H9 (cell line): ENCODE measurements at regions not wholly inside any gene's neighbourhood (a gene's known extent, or its start where the extent isn't known, plus 50 kb on each side); places are given as distances from the start of the nearest gene placed in this dataset.

Experiments used
- DNase-seq: peaks from one replicate; pipeline ENCODE4 v3.0.0-alpha.2; 2017
- H2AFZ ChIP-seq: one replicate; pipeline ENCODE4 v1.6.1; 2013; ENCODE audit warnings: mild to moderate bottlenecking, low read length, control low read depth, moderate library complexity
- H2AK5ac ChIP-seq: 2 replicates; pipeline ENCODE4 v1.6.1; 2013; ENCODE audit warnings: low read length, control low read depth, mixed read lengths; ENCODE audit not compliant: insufficient read length
- H2BK120ac ChIP-seq: one replicate; pipeline ENCODE4 v1.6.1; 2013; ENCODE audit warnings: low read depth, mild to moderate bottlenecking, low read length, control low read depth, inconsistent platforms; ENCODE audit not compliant: poor library complexity, severe bottlenecking
- H2BK12ac ChIP-seq: 2 replicates; pipeline ENCODE4 v1.6.1; 2013; ENCODE audit warnings: low read length, control low read depth, mixed read lengths, low read depth; ENCODE audit not compliant: insufficient read length
- H2BK15ac ChIP-seq: 2 replicates; pipeline ENCODE4 v1.6.1; 2013; ENCODE audit warnings: low read depth, low read length, control low read depth
- H2BK20ac ChIP-seq: one replicate; pipeline ENCODE4 v1.6.1; 2013; ENCODE audit warnings: low read depth, mild to moderate bottlenecking, low read length, control low read depth, inconsistent platforms; ENCODE audit not compliant: poor library complexity, severe bottlenecking
- H2BK5ac ChIP-seq: 2 replicates; pipeline ENCODE4 v1.6.1; 2013; ENCODE audit warnings: low read length, control low read depth, mixed read lengths; ENCODE audit not compliant: insufficient read length
- H3K14ac ChIP-seq: 2 replicates; pipeline ENCODE4 v1.6.1; 2013; ENCODE audit warnings: low read length, control low read depth; ENCODE audit not compliant: insufficient read depth
- H3K18ac ChIP-seq: 2 replicates; pipeline ENCODE4 v1.6.1; 2013; ENCODE audit warnings: low read depth, mild to moderate bottlenecking, mixed read lengths, low read length, control low read depth; ENCODE audit not compliant: insufficient read length
- H3K23ac ChIP-seq: 2 replicates; pipeline ENCODE4 v1.6.1; 2013; ENCODE audit warnings: low read length, control low read depth, mixed read lengths, low read depth; ENCODE audit not compliant: insufficient read length
- H3K23me2 ChIP-seq: 2 replicates; pipeline ENCODE4 v1.6.1; 2013; ENCODE audit warnings: low read depth, mild to moderate bottlenecking, mixed read lengths, low read length, control low read depth; ENCODE audit not compliant: insufficient read length, poor library complexity, severe bottlenecking
- H3K27ac ChIP-seq: 2 replicates; pipeline ENCODE4 v1.5.1; 2013; ENCODE audit warnings: low read length, control low read depth, mixed read lengths, low read depth; ENCODE audit not compliant: insufficient read length
- H3K27me3 ChIP-seq: 2 replicates; pipeline ENCODE4 v1.6.1; 2013; ENCODE audit warnings: low read length, control low read depth, inconsistent platforms; ENCODE audit not compliant: insufficient read depth
- H3K4ac ChIP-seq: 2 replicates; pipeline ENCODE4 v1.6.1; 2013; ENCODE audit warnings: low read depth, mild to moderate bottlenecking, control low read depth, inconsistent platforms, low read length, moderate library complexity
- H3K4me1 ChIP-seq: 2 replicates; pipeline ENCODE4 v1.6.1; 2013; ENCODE audit warnings: low read length, control low read depth, inconsistent platforms; ENCODE audit not compliant: insufficient read depth
- H3K4me2 ChIP-seq: 2 replicates; pipeline ENCODE4 v1.6.1; 2013; ENCODE audit warnings: low read length, control low read depth, mixed read lengths; ENCODE audit not compliant: insufficient read length, insufficient read depth
- H3K56ac ChIP-seq: 2 replicates; pipeline ENCODE4 v1.6.1; 2013; ENCODE audit warnings: low read depth, mild to moderate bottlenecking, mixed read lengths, low read length, control low read depth; ENCODE audit not compliant: insufficient read length
- H3K79me1 ChIP-seq: 2 replicates; pipeline ENCODE4 v1.6.1; 2013; ENCODE audit warnings: low read depth, mild to moderate bottlenecking, moderate library complexity, low read length, control low read depth, inconsistent platforms; ENCODE audit not compliant: insufficient read depth, poor library complexity, severe bottlenecking
- H3K79me2 ChIP-seq: 2 replicates; pipeline ENCODE4 v1.6.1; 2013; ENCODE audit warnings: low read length, control low read depth, inconsistent platforms; ENCODE audit not compliant: insufficient read depth
- H3K9ac ChIP-seq: 2 replicates; pipeline ENCODE4 v1.6.1; 2013; ENCODE audit warnings: low read length, control low read depth, mixed read lengths; ENCODE audit not compliant: insufficient read length; ENCODE audit errors: extremely low read depth
- H3K9me3 ChIP-seq: one replicate; pipeline ENCODE4 v1.6.1; 2013; ENCODE audit warnings: low read depth, low read length, inconsistent platforms; ENCODE audit not compliant: control insufficient read depth
- H3T11ph ChIP-seq: one replicate; pipeline ENCODE4 v1.6.1; 2013; ENCODE audit warnings: mild to moderate bottlenecking, low read length, control low read depth, inconsistent platforms
- H4K20me1 ChIP-seq: one replicate; pipeline ENCODE4 v1.6.1; 2013; ENCODE audit not compliant: control insufficient read depth, insufficient read length, insufficient read depth
- H4K5ac ChIP-seq: 2 replicates; pipeline ENCODE4 v1.6.1; 2013; ENCODE audit warnings: low read depth, mild to moderate bottlenecking, mixed read lengths, low read length, control low read depth; ENCODE audit not compliant: insufficient read length
- H4K8ac ChIP-seq: replicated peaks from 2 replicates; pipeline ENCODE4 v1.6.1; 2013; ENCODE audit warnings: low read length, control low read depth, mixed read lengths, low read depth; ENCODE audit not compliant: insufficient read length
- H4K91ac ChIP-seq: 2 replicates; pipeline ENCODE4 v1.6.1; 2013; ENCODE audit warnings: low read depth, mild to moderate bottlenecking, moderate library complexity, mixed read lengths, low read length, control low read depth; ENCODE audit not compliant: insufficient read length
- H3K27ac Mint-ChIP-seq, 3 experiments: 2 replicates in 2 of 3; 3 replicates in 1 of 3; pipeline ENCODE4 v1.8.0; 2020 to 2021; ENCODE audit warnings: mixed read lengths in 3 of 3, mild to moderate bottlenecking in 1 of 3, moderate library complexity in 1 of 3
- H3K27me3 Mint-ChIP-seq: 2 replicates; pipeline ENCODE4 v1.8.0; 2021; ENCODE audit warnings: low read depth, mild to moderate bottlenecking, moderate library complexity, mixed read lengths
- H3K36me3 Mint-ChIP-seq, 3 experiments: 2 replicates in 2 of 3; 3 replicates in 1 of 3; pipeline ENCODE4 v1.8.0; 2020 to 2021; ENCODE audit warnings: low read depth in 3 of 3, mixed read lengths in 3 of 3; ENCODE audit not compliant: insufficient read depth in 1 of 3
- H3K4me1 Mint-ChIP-seq, 2 experiments: 2 replicates each; pipeline ENCODE4 v1.8.0; 2020; ENCODE audit warnings: mixed read lengths in 2 of 2
- H3K4me3 Mint-ChIP-seq, 2 experiments: 2 replicates in 1 of 2; 3 replicates in 1 of 2; pipeline ENCODE4 v1.8.0; 2020 to 2021; ENCODE audit warnings: mild to moderate bottlenecking in 2 of 2, mixed read lengths in 2 of 2, moderate library complexity in 1 of 2
- H3K9me3 Mint-ChIP-seq, 2 experiments: 2 replicates in 1 of 2; 3 replicates in 1 of 2; pipeline ENCODE4 v1.8.0; 2020; ENCODE audit warnings: mild to moderate bottlenecking in 2 of 2, mixed read lengths in 2 of 2, moderate library complexity in 1 of 2
- CTCF ChIP-seq: fragments of 200-600 bp; sonication (generic); conservative IDR thresholded peaks from 3 replicates; pipeline ENCODE4 v1.8.0; 2021; ENCODE audit warnings: antibody characterized with exemption, mild to moderate bottlenecking
- WGBS: extraction: QIAGEN DNeasy Blood & Tissue Kit; methylation state at CpG from one replicate; pipeline ENCODE4 v1.1.7; 2013; ENCODE audit warnings: missing lambda C conversion rate, low lambda C conversion rate, mixed read lengths; ENCODE audit not compliant: insufficient read length; ENCODE audit errors: extremely low coverage; 5-methylcytosine and 5-hydroxymethylcytosine counted together

GRCh38 chr9:107216329-107216728, 66.8 kb upstream of the RAD23B start:
- Histone ChIP-seq H3K23ac (no peak overlapping the region), H3K4me2 (no peak overlapping the region), H4K91ac (no peak overlapping the region), H3K4ac (no peak overlapping the region), H3K9me3 (no peaks in the 10 kb centered on the region), H4K20me1 (no peaks in the 10 kb centered on the region), H3K79me2 (no peaks in the 10 kb centered on the region), H2BK120ac (no peak overlapping the region), H2BK5ac (no peak overlapping the region), H3T11ph (no peak overlapping the region), H3K18ac (no peak overlapping the region), H3K27me3 (no peaks in the 10 kb centered on the region), H4K5ac (no peak overlapping the region), H3K23me2 (no peaks in the 10 kb centered on the region), H3K56ac (no peak overlapping the region), H2BK12ac (no peak overlapping the region), H3K27ac (no peak overlapping the region), H4K8ac (no peak overlapping the region), H3K4me1 (no peaks in the 10 kb centered on the region), H3K14ac (no peak overlapping the region), H3K9ac (peak overlapping the region; percentile 11), H2AK5ac (no peak overlapping the region), H3K79me1 (no peaks in the 10 kb centered on the region), H2BK20ac (no peak overlapping the region), H2BK15ac (no peak overlapping the region), H2AFZ (no peak overlapping the region)
- no peak overlapping the region for H3K4me3 Mint-ChIP-seq
- H3K36me3 Mint-ChIP-seq: no peaks in the 10 kb centered on the region
- no peak for DNase-seq
- H3K27ac Mint-ChIP-seq: no peak overlapping the region; a peak in 1 of 7 replicates
- peaks cover under 1 to 4% of the 10 kb centered on the region in 2 experiments; a peak in 3 of 4 replicates for H3K4me1 Mint-ChIP-seq
- WGBS: no CpG with 5 or more reads among the region's 4 CpGs
- no peak for TF ChIP-seq CTCF
- no peaks in the 10 kb centered on the region for H3K9me3 Mint-ChIP-seq
- H3K27me3 Mint-ChIP-seq: no peaks in the 10 kb centered on the region; the same call in 1 of the 2 replicates
